Kidney epithelial cell (primary cell): ENCODE measurements at regions not wholly inside any gene's neighbourhood (a gene's known extent, or its start where the extent isn't known, plus 50 kb on each side); places are given as distances from the start of the nearest gene placed in this dataset.

Source experiments
- DNase-seq: peaks from one replicate; pipeline ENCODE4 v3.0.0-alpha.2; 2010; ENCODE audit warnings: low read depth
- H3K27me3 ChIP-seq: 2 replicates; pipeline ENCODE4 v1.6.0; 2011; ENCODE audit warnings: low read length; ENCODE audit not compliant: control insufficient read depth, insufficient read depth
- H3K36me3 ChIP-seq: 2 replicates; pipeline ENCODE4 v1.5.1; 2011; ENCODE audit warnings: low read length; ENCODE audit not compliant: control insufficient read depth, insufficient read depth
- H3K4me3 ChIP-seq: 2 replicates; pipeline ENCODE4 v1.5.1; 2011; ENCODE audit warnings: low read depth, mild to moderate bottlenecking, control low read depth, low read length
- TF ChIP-seq, protein P1 (sequence below): IDR thresholded peaks from 2 replicates; pipeline ENCODE4 v1.5.1; 2011; ENCODE audit warnings: mild to moderate bottlenecking, moderate library complexity, low read length, control low read depth, inconsistent platforms; ENCODE audit not compliant: insufficient read depth, poor library complexity, severe bottlenecking

DNA sequence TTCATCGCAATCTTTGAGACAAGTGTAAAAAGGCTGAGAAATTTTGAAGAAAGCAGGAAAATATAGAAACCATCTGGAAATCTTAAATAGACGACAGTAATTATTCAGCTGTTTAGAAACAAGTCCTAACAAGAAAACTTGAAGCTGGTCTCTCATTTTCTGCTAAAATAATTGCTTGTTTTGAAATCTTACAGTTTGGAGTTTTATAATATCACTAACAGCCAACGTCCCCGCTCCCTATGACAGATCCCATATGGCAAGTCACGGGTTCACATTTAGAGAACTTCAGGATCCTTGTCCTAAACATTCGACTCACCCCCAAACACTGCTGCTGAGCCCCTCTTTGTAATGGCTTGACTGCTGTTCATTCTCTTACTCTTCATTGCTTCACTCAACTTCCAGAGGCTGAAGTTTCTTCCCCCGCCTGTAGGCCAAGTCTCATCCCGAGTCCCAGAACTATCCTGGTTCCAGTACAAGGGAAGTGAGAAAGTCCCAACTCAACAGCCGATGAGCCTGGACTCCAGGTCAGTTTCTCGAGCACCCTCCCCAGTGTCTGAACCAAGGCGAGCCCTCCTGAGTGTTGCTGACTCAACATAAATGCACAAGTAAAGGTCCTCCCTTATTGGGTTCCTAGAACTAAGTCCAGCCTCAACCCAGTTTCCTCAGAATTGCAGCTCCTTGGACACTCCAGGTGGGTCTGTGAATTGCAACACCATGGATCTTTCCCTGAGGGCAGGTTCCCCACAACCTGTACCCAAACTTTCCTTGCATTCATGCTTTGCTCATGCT is 93.4 kb upstream of the BACE2 start:
- DNase-seq: no peak
- H3K36me3 ChIP-seq: no peaks in the 10 kb centered on the region
- no peak overlapping the region for H3K4me3 ChIP-seq
- H3K27me3 ChIP-seq: no peaks in the 10 kb centered on the region
- TF ChIP-seq, protein P1, sequence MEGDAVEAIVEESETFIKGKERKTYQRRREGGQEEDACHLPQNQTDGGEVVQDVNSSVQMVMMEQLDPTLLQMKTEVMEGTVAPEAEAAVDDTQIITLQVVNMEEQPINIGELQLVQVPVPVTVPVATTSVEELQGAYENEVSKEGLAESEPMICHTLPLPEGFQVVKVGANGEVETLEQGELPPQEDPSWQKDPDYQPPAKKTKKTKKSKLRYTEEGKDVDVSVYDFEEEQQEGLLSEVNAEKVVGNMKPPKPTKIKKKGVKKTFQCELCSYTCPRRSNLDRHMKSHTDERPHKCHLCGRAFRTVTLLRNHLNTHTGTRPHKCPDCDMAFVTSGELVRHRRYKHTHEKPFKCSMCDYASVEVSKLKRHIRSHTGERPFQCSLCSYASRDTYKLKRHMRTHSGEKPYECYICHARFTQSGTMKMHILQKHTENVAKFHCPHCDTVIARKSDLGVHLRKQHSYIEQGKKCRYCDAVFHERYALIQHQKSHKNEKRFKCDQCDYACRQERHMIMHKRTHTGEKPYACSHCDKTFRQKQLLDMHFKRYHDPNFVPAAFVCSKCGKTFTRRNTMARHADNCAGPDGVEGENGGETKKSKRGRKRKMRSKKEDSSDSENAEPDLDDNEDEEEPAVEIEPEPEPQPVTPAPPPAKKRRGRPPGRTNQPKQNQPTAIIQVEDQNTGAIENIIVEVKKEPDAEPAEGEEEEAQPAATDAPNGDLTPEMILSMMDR: no peak

DNA sequence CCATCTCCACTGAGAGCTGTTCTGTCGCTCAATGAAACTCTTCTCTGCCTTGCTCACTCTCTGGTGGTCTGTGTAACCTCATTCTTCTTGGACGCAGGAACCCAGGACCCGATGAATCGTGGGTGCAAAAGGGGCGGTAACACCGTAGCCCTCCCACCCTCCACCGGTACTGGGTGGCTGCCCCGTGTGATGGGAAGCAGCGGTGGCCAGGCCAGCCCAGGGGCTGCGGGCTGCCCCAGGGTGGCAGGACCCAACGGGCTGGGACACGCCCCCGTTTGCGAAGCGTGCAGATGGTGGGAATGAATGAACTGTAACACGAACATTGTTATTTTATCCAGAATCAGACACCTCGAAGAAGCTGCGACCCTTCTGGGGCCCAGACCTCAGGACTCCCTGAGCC is 92.3 kb upstream of the BACE2 start:
- no peaks in the 10 kb centered on the region for H3K27me3 ChIP-seq
- TF ChIP-seq, protein P1: no peak

DNA sequence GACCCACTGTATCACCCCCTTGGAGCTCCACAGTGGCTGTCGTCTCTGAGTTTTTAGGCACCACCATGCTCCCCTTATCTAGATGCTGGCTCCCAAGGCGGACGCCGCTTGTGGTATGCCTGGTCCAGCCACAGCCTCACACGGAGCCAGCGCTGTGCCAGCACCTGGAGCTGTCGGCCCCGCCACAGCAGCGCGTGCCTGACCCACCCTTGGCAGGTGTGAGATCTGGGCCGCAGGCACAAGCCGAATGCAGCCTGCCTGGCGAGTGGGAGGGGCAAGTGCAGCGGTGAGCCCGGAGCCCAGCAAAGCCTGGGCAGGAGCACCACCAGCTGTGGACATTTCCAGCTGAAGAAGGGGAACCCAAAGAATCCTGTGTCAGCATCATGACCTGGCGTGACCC is 91.9 kb upstream of the BACE2 start:
- no peak for DNase-seq

More for the DNA sequence above, 92.3 kb upstream of the BACE2 start:
- no peaks in the 10 kb centered on the region for H3K36me3 ChIP-seq
- H3K4me3 ChIP-seq: no peak overlapping the region
- no peak for DNase-seq

GRCh38 chr21:41079159-41079558 is 88.8 kb upstream of the BACE2 start:
- DNase-seq: no peak
- no peaks in the 10 kb centered on the region for H3K27me3 ChIP-seq
- TF ChIP-seq, protein P1: no peak
- no peaks in the 10 kb centered on the region for H3K36me3 ChIP-seq
- no peak overlapping the region for H3K4me3 ChIP-seq

More for the DNA sequence above, 91.9 kb upstream of the BACE2 start:
- TF ChIP-seq, protein P1: no peak
- Histone ChIP-seq H3K27me3 (no peaks in the 10 kb centered on the region), H3K4me3 (no peak overlapping the region), H3K36me3 (no peaks in the 10 kb centered on the region)

DNA sequence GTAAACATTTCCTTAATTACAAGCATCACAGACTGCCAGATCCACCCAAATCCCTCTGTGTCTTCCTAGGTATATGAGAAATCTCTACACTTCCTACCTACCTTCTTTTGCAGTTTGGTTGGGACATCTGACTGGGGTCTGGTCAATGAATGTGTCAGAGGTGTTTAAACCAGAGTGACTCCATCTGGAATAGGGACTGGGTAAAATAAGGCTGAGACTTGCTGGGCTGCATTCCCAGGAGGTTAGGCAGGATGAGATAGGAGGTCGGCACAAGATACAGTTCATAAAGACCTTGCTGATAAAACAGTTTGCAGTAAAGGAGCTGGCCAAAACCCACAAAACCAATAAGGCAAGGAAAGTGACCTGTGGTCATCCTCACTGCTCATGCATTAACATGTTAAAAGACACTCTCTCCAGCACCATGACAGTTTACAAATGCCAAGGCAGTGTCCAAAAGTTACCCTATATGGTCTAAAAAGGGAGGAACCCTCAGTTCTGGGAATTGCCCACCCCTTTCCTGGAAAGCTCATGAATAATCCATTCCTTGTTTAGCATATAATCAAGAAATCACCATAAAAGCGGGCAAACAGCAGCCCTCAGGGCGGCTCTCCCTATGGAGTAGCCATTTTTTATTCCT is 87.4 kb upstream of the BACE2 start:
- Histone ChIP-seq H3K4me3 (no peak overlapping the region), H3K27me3 (no peaks in the 10 kb centered on the region), H3K36me3 (no peaks in the 10 kb centered on the region)
- DNase-seq: no peak
- TF ChIP-seq, protein P1: no peak
